ENCODE measurements at regions not wholly inside any gene's neighbourhood (a gene's known extent, or its start where the extent isn't known, plus 50 kb on each side); places are given as distances from the start of the nearest gene placed in this dataset.

GRCh38 chr14:44352201-44352600 lies 154.9 kb downstream of the FSCB start:
- in situ Hi-C loops (cut with HindIII; ENCODE audit: extremely low pct_ligation_motif_present, low pct_unique_long_range_greater_than_20kb) (no loop called here), intact Hi-C loops (cut with micrococcal nuclease; ENCODE audit: unreplicated experiment) (no loop called here)
- TF ChIP-seq, protein P1, sequence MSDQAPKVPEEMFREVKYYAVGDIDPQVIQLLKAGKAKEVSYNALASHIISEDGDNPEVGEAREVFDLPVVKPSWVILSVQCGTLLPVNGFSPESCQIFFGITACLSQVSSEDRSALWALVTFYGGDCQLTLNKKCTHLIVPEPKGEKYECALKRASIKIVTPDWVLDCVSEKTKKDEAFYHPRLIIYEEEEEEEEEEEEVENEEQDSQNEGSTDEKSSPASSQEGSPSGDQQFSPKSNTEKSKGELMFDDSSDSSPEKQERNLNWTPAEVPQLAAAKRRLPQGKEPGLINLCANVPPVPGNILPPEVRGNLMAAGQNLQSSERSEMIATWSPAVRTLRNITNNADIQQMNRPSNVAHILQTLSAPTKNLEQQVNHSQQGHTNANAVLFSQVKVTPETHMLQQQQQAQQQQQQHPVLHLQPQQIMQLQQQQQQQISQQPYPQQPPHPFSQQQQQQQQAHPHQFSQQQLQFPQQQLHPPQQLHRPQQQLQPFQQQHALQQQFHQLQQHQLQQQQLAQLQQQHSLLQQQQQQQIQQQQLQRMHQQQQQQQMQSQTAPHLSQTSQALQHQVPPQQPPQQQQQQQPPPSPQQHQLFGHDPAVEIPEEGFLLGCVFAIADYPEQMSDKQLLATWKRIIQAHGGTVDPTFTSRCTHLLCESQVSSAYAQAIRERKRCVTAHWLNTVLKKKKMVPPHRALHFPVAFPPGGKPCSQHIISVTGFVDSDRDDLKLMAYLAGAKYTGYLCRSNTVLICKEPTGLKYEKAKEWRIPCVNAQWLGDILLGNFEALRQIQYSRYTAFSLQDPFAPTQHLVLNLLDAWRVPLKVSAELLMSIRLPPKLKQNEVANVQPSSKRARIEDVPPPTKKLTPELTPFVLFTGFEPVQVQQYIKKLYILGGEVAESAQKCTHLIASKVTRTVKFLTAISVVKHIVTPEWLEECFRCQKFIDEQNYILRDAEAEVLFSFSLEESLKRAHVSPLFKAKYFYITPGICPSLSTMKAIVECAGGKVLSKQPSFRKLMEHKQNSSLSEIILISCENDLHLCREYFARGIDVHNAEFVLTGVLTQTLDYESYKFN (CRISPR knock-in tag; conservative IDR thresholded peaks at IDR 0.05) = no peak
- TF ChIP-seq SNAPC2 (CRISPR knock-in tag; IDR thresholded peaks at IDR 0.05) (no peak), ZNF879 (CRISPR knock-in tag; IDR thresholded peaks at IDR 0.05) (no peak), ZNF788 (CRISPR knock-in tag; IDR thresholded peaks at IDR 0.05; ENCODE audit: borderline replicate concordance) (no peak), ZMYM4 (CRISPR knock-in tag; IDR thresholded peaks at IDR 0.05) (no peak), BORCS8-MEF2B (CRISPR knock-in tag; IDR thresholded peaks at IDR 0.05) (no peak), ZNF781 (CRISPR knock-in tag; IDR thresholded peaks at IDR 0.05; ENCODE audit: borderline replicate concordance, not compliant biosample characterization) (no peak), ZNF749 (CRISPR knock-in tag; IDR thresholded peaks at IDR 0.05; ENCODE audit: borderline replicate concordance) (no peak), ZNF503 (CRISPR knock-in tag; IDR thresholded peaks at IDR 0.05) (no peak), ARID2 (CRISPR knock-in tag; IDR thresholded peaks at IDR 0.05; ENCODE audit: borderline replicate concordance) (no peak), ZNF260 (CRISPR knock-in tag; IDR thresholded peaks at IDR 0.05; ENCODE audit: borderline replicate concordance, low read depth) (no peak)
- TF ChIP-seq, protein P2, sequence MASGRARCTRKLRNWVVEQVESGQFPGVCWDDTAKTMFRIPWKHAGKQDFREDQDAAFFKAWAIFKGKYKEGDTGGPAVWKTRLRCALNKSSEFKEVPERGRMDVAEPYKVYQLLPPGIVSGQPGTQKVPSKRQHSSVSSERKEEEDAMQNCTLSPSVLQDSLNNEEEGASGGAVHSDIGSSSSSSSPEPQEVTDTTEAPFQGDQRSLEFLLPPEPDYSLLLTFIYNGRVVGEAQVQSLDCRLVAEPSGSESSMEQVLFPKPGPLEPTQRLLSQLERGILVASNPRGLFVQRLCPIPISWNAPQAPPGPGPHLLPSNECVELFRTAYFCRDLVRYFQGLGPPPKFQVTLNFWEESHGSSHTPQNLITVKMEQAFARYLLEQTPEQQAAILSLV (CRISPR knock-in tag; IDR thresholded peaks at IDR 0.05; ENCODE audit: borderline replicate concordance) = no peak
- TF ChIP-seq, protein P3, sequence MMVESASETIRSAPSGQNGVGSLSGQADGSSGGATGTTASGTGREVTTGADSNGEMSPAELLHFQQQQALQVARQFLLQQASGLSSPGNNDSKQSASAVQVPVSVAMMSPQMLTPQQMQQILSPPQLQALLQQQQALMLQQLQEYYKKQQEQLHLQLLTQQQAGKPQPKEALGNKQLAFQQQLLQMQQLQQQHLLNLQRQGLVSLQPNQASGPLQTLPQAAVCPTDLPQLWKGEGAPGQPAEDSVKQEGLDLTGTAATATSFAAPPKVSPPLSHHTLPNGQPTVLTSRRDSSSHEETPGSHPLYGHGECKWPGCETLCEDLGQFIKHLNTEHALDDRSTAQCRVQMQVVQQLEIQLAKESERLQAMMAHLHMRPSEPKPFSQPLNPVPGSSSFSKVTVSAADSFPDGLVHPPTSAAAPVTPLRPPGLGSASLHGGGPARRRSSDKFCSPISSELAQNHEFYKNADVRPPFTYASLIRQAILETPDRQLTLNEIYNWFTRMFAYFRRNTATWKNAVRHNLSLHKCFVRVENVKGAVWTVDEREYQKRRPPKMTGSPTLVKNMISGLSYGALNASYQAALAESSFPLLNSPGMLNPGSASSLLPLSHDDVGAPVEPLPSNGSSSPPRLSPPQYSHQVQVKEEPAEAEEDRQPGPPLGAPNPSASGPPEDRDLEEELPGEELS (CRISPR knock-in tag; IDR thresholded peaks at IDR 0.05) = no peak
- Histone ChIP-seq H2AFZ (ENCODE audit: low read length) (no peak overlapping the region), H3K4me3 (replicated peaks in 1 of 3; ENCODE audit: insufficient read depth in 1 of 3, low read depth in 2 of 3, low read length in 3 of 3) (no peak overlapping the region), H3K79me2 (ENCODE audit: insufficient read depth, low read length) (no peaks in the 10 kb centered on the region), H3K27me3 (ENCODE audit: control insufficient read depth in 1 of 2, insufficient read depth in 2 of 2, low read length in 2 of 2) (no peaks in the 10 kb centered on the region), H3K9me3 (ENCODE audit: low read length) (peaks cover 67% of the 10 kb centered on the region), H3K4me2 (ENCODE audit: low read depth, low read length) (no peak overlapping the region), H3K9ac (ENCODE audit: insufficient read depth, low read depth, low read length) (no peak overlapping the region), H4K20me1 (ENCODE audit: insufficient read depth, low read length) (no peaks in the 10 kb centered on the region), H3K4me1 (ENCODE audit: insufficient read depth, low read length) (no peaks in the 10 kb centered on the region), H3K36me3 (replicated peaks in 1 of 2; ENCODE audit: control insufficient read depth in 1 of 2, insufficient read depth in 2 of 2, low read length in 2 of 2) (no peaks in the 10 kb centered on the region), H3K27ac (ENCODE audit: extremely low read length, insufficient read depth, low read length) (no peak overlapping the region)
- BruUV-seq (replicated peaks) = no TSS peak
- POLR2A ChIA-PET = no interaction called here
- no peak for ATAC-seq
- CTCF ChIA-PET (ENCODE audit: low intra/inter-chr PET ratio, low total read pairs) = no interaction called here
- 46% methylated on average over 1 of the region's 1 CpG for WGBS (ENCODE audit: low lambda C conversion rate)
- no peak for FAIRE-seq
- no peak for DNase-seq (ENCODE audit: low spot score)
